Activated T-helper 2 cell treated with anti-CD3 and anti-CD28 coated beads, Interferon-gamma antibody, Interleukin-2, Interleukin-4, amounts not matched to agents 10 μg/mL and 5 μg/mL and 100 μg/mL, durations not matched to agents 14 hours and 24 hours and 36 hours (primary cell): ENCODE measurements at regions not wholly inside any gene's neighbourhood (a gene's known extent, or its start where the extent isn't known, plus 50 kb on each side); places are given as distances from the start of the nearest gene placed in this dataset.

Source experiments
- DNase-seq: peaks from one replicate; pipeline ENCODE4 v3.0.0; 2021; ENCODE audit warnings: low spot score
- H3K27ac Mint-ChIP-seq: one replicate; pipeline ENCODE4 v1.8.0; 2021; ENCODE audit warnings: mixed read lengths
- H3K27me3 Mint-ChIP-seq: one replicate; pipeline ENCODE4 v1.8.0; 2021; ENCODE audit warnings: low read depth, mixed read lengths
- H3K36me3 Mint-ChIP-seq: one replicate; pipeline ENCODE4 v1.8.0; 2021; ENCODE audit warnings: low read depth, mixed read lengths
- H3K4me1 Mint-ChIP-seq: one replicate; pipeline ENCODE4 v1.8.0; 2021; ENCODE audit warnings: low read depth, mixed read lengths
- H3K4me3 Mint-ChIP-seq: one replicate; pipeline ENCODE4 v1.8.0; 2021; ENCODE audit warnings: low read depth, mild to moderate bottlenecking, moderate library complexity, mixed read lengths
- H3K9me3 Mint-ChIP-seq: one replicate; pipeline ENCODE4 v1.8.0; 2021; ENCODE audit warnings: mixed read lengths
- intact Hi-C: fragments of 100-400 bp; cut with micrococcal nuclease; formaldehyde crosslinking; loops from one replicate; pipeline ENCODE4 v1.15.1; 2023

DNA sequence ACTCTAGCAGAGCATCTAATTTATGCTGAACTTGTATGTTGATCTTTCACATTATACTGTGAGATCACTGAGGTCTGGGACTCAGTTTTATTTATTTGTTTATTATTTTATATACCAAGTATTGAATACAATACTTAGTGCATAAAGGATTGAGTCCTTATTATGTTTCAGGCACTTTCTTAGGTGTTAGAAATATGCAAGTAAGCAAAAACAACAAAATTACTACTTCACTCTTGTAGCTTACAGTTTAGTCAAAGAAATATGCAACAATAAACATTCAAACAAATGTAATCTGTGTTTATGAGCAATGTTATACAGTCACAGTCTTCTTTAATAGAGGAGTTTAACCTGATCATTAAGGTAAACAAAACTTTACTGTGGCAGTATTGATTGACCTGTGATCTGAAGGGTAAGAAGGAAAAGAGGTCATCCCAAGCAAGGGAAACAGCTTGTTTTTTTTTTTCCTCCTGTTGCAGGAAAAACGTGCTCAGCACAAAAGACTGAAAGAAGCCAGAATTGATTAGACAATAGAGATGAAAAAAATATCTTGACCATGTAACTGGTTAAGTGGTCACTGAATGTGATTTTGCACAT lies 990.7 kb downstream of the TRHDE start:
- intact Hi-C loops: no loop called here
- no peaks in the 10 kb centered on the region for H3K27me3 Mint-ChIP-seq
- DNase-seq: no peak

DNA sequence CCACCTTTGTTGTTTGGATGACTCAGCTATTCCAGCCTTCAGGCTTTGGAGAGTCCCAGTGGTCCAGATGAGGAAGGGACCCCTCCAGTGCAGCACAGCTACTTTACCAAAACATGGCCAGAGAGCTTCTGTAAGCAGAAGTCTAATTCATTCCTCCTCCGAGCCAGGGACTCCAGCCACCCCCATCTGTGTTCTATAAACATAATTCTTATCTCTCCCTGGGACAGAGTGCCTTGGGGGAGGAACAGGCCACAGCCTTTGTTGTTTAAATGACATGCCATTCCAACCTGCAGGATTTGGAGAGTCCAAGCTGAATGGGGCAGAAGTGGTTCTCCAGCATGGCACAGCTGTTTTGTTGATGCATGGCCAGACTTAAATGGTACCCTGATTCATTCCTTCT lies 994.0 kb downstream of the TRHDE start:
- no peaks in the 10 kb centered on the region for H3K36me3 Mint-ChIP-seq
- H3K4me1 Mint-ChIP-seq: no peaks in the 10 kb centered on the region
- DNase-seq: no peak
- peaks cover 23% of the 10 kb centered on the region for H3K9me3 Mint-ChIP-seq
- intact Hi-C loops: no loop called here
- H3K27me3 Mint-ChIP-seq: no peaks in the 10 kb centered on the region
- no peak overlapping the region for H3K27ac Mint-ChIP-seq
- no peak overlapping the region for H3K4me3 Mint-ChIP-seq

More for the DNA sequence above, 990.7 kb downstream of the TRHDE start:
- Mint-ChIP-seq H3K36me3 (no peaks in the 10 kb centered on the region), H3K4me1 (no peaks in the 10 kb centered on the region), H3K27ac (no peak overlapping the region), H3K4me3 (no peak overlapping the region), H3K9me3 (peaks cover 9% of the 10 kb centered on the region)

DNA sequence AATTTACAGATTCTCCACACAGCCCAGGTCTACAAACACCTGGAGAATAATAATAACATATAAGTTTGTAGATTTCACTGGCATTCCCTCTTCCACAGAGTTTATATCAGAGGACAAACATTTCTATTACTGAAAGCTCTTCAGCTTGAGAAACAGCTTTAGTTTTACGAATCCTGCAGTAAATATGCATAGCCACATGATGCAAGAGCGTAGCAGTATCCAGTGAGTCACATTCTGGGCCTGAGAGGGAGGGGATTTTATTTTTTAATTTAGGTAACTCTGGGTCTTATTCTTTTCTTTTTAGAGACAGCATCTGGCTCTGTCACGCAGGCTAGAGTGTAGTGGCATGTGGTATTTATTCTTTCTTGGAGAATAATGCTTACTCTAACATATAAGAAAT lies 1002.8 kb downstream of the TRHDE start:
- H3K36me3 Mint-ChIP-seq: no peaks in the 10 kb centered on the region
- no peak for DNase-seq
- no peak overlapping the region for H3K27ac Mint-ChIP-seq
- peaks cover 18% of the 10 kb centered on the region for H3K9me3 Mint-ChIP-seq
- H3K4me3 Mint-ChIP-seq: no peak overlapping the region
- no peaks in the 10 kb centered on the region for H3K4me1 Mint-ChIP-seq
- H3K27me3 Mint-ChIP-seq: no peaks in the 10 kb centered on the region
- intact Hi-C loops: no loop called here

DNA sequence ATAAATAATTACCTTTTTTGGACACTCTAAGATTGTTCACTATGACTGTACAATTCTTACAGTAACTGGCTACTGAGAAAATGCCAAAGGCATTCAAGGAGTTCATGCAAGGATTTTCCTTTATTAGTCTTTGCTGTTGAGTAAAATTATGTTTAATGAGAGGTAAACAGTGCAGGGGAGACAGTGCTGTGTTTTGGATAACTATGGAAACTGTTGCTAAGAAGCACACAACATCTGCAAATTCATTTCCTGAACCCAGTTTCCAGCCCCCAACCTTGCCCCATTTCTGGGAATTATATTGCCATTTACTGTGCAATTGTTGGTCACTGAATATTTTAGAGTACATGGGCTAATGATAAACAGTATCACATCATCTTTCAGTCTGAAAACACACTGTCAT lies 1005.8 kb downstream of the TRHDE start:
- no peak for DNase-seq
- no peak overlapping the region for H3K4me3 Mint-ChIP-seq
- no peaks in the 10 kb centered on the region for H3K4me1 Mint-ChIP-seq
- peaks cover 16% of the 10 kb centered on the region for H3K9me3 Mint-ChIP-seq
- intact Hi-C loops: no loop called here
- no peaks in the 10 kb centered on the region for H3K27me3 Mint-ChIP-seq
- H3K27ac Mint-ChIP-seq: no peak overlapping the region
- no peaks in the 10 kb centered on the region for H3K36me3 Mint-ChIP-seq

- intact Hi-C loops: no loop called here
- no peak for DNase-seq
- Mint-ChIP-seq H3K4me3 (no peak overlapping the region), H3K27me3 (no peaks in the 10 kb centered on the region), H3K36me3 (no peaks in the 10 kb centered on the region), H3K4me1 (no peaks in the 10 kb centered on the region), H3K27ac (no peak overlapping the region), H3K9me3 (peaks cover 18% of the 10 kb centered on the region)
These were observed 1029.4 kb downstream of the TRHDE start for GRCh38 chr12:73301530-73301929.

GRCh38 chr12:73307260-73307659 lies 1035.1 kb downstream of the TRHDE start:
- Mint-ChIP-seq H3K9me3 (peaks cover 21% of the 10 kb centered on the region), H3K36me3 (no peaks in the 10 kb centered on the region), H3K27ac (no peak overlapping the region), H3K4me1 (no peaks in the 10 kb centered on the region), H3K27me3 (no peaks in the 10 kb centered on the region), H3K4me3 (no peak overlapping the region)
- no peak for DNase-seq
- intact Hi-C loops: no loop called here

DNA sequence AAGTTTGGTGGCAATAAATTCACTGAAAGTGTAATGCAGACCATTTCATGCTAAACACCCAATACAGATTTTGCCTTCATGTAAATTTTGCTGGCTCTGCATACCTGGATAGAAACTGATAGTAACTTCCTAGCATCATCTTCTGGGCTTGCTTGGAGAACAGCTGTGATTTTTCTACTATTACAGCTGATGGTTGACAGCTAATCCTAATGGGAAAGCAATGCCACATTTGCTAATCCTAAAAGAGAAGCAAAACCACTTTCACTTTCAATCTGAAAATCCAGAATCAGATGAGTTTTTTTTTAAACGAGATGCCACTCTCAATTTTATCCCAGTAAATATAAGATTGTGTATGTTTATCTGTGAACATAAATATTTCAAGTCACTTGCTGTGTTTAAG lies 1035.9 kb downstream of the TRHDE start:
- no peak overlapping the region for H3K27ac Mint-ChIP-seq
- peaks cover 27% of the 10 kb centered on the region for H3K9me3 Mint-ChIP-seq
- intact Hi-C loops: no loop called here
- H3K4me1 Mint-ChIP-seq: no peaks in the 10 kb centered on the region
- H3K4me3 Mint-ChIP-seq: no peak overlapping the region
- DNase-seq: no peak
- H3K27me3 Mint-ChIP-seq: no peaks in the 10 kb centered on the region
- H3K36me3 Mint-ChIP-seq: no peaks in the 10 kb centered on the region

DNA sequence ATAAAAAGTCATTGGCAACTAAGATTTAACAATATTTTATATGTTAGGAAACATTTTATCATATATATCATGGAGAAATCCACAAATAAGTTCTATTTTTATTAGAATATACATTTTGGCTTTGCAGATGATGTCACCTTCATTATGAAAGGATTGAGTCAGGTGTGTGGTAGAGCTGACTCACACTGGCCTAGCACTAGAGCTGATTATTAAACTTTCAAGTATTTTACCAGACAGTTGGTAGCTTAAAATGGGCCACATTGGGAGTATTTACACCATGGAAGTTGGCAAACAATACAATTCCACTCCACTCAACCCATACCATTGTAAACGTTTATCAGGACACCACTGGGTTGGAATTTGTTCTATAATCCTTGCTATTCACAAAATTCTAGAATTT lies 1036.6 kb downstream of the TRHDE start:
- peaks cover 33% of the 10 kb centered on the region for H3K9me3 Mint-ChIP-seq
- H3K27me3 Mint-ChIP-seq: no peaks in the 10 kb centered on the region
- no peak overlapping the region for H3K27ac Mint-ChIP-seq
- no peaks in the 10 kb centered on the region for H3K4me1 Mint-ChIP-seq
- DNase-seq: no peak
- no peaks in the 10 kb centered on the region for H3K36me3 Mint-ChIP-seq
- intact Hi-C loops: no loop called here
- no peak overlapping the region for H3K4me3 Mint-ChIP-seq

- no peak for DNase-seq
- H3K27ac Mint-ChIP-seq: no peak overlapping the region
- intact Hi-C loops: no loop called here
- no peaks in the 10 kb centered on the region for H3K27me3 Mint-ChIP-seq
- no peak overlapping the region for H3K4me3 Mint-ChIP-seq
- peaks cover 48% of the 10 kb centered on the region for H3K9me3 Mint-ChIP-seq
- no peaks in the 10 kb centered on the region for H3K36me3 Mint-ChIP-seq
- no peaks in the 10 kb centered on the region for H3K4me1 Mint-ChIP-seq
These were observed 1049.1 kb downstream of the TRHDE start for GRCh38 chr12:73321319-73321718.

GRCh38 chr12:73321776-73322175 lies 1049.6 kb downstream of the TRHDE start:
- H3K36me3 Mint-ChIP-seq: no peaks in the 10 kb centered on the region
- intact Hi-C loops: no loop called here
- no peak overlapping the region for H3K4me3 Mint-ChIP-seq
- H3K9me3 Mint-ChIP-seq: peaks cover 48% of the 10 kb centered on the region
- H3K27me3 Mint-ChIP-seq: no peaks in the 10 kb centered on the region
- H3K4me1 Mint-ChIP-seq: no peaks in the 10 kb centered on the region
- H3K27ac Mint-ChIP-seq: no peak overlapping the region
- DNase-seq: no peak

DNA sequence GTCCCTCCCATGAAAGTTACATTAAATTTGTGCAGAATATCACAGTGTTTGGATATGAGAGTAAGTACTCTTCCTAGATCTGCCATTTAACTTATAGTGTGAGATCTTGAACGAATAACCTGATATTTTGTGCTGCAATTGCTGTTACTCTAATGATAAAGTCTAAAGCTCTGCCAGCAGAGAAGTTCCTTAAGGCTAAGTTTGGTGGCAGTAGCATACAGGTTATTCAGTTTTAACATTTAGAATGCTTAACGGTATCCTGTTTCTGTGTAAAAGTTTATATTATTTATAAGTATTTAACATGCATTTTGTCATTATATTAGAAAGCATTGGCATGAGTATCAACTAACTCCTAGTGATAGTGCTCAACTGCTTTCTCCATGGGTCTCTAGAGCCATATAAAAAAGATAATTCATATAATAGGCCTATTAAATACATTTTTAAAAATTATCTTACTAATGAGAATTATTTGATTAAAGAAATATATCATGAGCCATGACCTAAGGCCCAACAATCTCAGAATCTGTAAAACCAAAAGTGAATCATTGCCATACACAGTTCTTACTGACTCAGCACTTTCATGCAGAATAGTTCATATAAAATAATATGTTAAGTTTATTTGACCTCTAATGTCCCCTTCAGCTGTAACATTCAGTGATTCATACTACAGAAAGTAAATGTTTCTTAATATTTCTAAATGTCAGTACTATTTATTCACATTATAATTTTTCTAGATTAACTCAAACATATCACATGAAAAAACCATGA lies 1058.6 kb downstream of the TRHDE start:
- H3K9me3 Mint-ChIP-seq: peaks cover 11% of the 10 kb centered on the region
- H3K4me1 Mint-ChIP-seq: no peaks in the 10 kb centered on the region
- no peaks in the 10 kb centered on the region for H3K27me3 Mint-ChIP-seq
- DNase-seq: no peak
- no peak overlapping the region for H3K4me3 Mint-ChIP-seq
- no peaks in the 10 kb centered on the region for H3K36me3 Mint-ChIP-seq
- intact Hi-C loops: no loop called here
- no peak overlapping the region for H3K27ac Mint-ChIP-seq

- H3K4me3 Mint-ChIP-seq: no peak overlapping the region
- H3K36me3 Mint-ChIP-seq: no peaks in the 10 kb centered on the region
- H3K4me1 Mint-ChIP-seq: no peaks in the 10 kb centered on the region
- no peak overlapping the region for H3K27ac Mint-ChIP-seq
- intact Hi-C loops: no loop called here
- peaks cover 27% of the 10 kb centered on the region for H3K9me3 Mint-ChIP-seq
- H3K27me3 Mint-ChIP-seq: no peaks in the 10 kb centered on the region
- no peak for DNase-seq
These were observed 1069.5 kb downstream of the TRHDE start for GRCh38 chr12:73341559-73342247.

DNA sequence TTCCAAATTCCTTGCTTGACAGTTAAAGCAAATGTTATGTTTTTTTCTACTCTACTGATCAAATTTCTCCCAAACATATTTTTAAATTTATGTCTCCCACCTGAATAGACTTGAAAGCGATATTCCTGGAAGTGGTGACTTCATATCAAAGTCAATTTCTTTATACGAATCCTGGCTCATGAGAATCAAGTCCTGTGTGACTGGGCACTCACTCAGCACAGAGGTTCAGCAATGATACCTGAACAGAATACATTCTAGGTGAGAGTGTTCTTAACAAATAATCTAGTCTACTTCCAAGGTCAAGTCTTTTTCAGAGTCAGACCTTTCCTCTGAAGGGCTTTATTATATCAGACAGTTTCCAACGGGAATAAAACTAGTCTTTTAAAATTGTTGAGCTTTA lies 1070.6 kb downstream of the TRHDE start:
- Mint-ChIP-seq H3K4me1 (no peaks in the 10 kb centered on the region), H3K36me3 (no peaks in the 10 kb centered on the region), H3K27ac (no peak overlapping the region), H3K9me3 (peaks cover 32% of the 10 kb centered on the region), H3K4me3 (no peak overlapping the region), H3K27me3 (no peaks in the 10 kb centered on the region)
- DNase-seq: no peak
- intact Hi-C loops: no loop called here
